ENCODE measurements at regions not wholly inside any gene's neighbourhood (a gene's known extent, or its start where the extent isn't known, plus 50 kb on each side); places are given as distances from the start of the nearest gene placed in this dataset.

DNA sequence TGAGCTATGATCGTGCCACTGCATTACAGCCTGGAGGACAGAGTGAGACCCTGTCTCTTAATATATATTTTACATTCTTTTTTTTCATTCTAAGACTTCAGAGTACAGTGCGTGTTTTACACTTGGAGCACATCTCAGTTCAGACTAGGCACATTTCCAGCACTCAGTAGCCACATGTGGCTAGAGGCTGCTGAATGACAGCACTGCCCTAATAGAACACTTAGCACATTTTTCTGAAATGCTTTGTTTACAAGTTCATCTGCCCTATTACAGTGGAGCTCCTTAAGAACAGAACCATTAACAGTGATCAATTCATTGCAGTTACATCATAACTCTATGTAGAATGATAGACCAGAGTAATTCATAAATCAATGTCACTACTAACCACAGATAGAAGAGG, 138.1 kb downstream of the SUCLG1 start:
- ChIA-PET POLR2A (no interaction called here), SMC1A (ENCODE audit: uncharacterized antibody, unreplicated experiment) (no interaction called here), RAD21 (ENCODE audit: unreplicated experiment) (no interaction called here), CTCF (no interaction called here)
- no peak overlapping the region for H3K4me3 ChIP-seq
- no peak overlapping the region for H3K9ac ChIP-seq (ENCODE audit: control insufficient read depth, insufficient read depth, low read length)
- H3K9me3 ChIP-seq (replicated peaks; ENCODE audit: control insufficient read depth, insufficient read depth, low read length), result no peaks in the 10 kb centered on the region
- H3K4me2 ChIP-seq (ENCODE audit: control insufficient read depth, insufficient read depth), result no peak overlapping the region
- no peak overlapping the region for H3K27ac ChIP-seq (ENCODE audit: control insufficient read depth, insufficient read depth)
- H3K36me3 ChIP-seq (ENCODE audit: control insufficient read depth in 2 of 2, insufficient read depth in 2 of 2, low read length in 1 of 2), result no peaks in the 10 kb centered on the region
- no peaks in the 10 kb centered on the region; a peak in 1 of 4 replicates for H3K27me3 ChIP-seq (replicated peaks in 1 of 2; ENCODE audit: control insufficient read depth in 2 of 2, insufficient read depth in 2 of 2, low read length in 1 of 2)
- intact Hi-C loops (cut with micrococcal nuclease; ENCODE audit: unreplicated experiment) (no loop called here), in situ Hi-C loops (cut with MboI) (no loop called here)
- DNase-seq (ENCODE audit: low read depth, low spot score) (no peak), FAIRE-seq (no peak), ATAC-seq (no peak)
- H3K4me1 ChIP-seq (ENCODE audit: control insufficient read depth, insufficient read depth, low read length), result no peaks in the 10 kb centered on the region
- no peaks in the 10 kb centered on the region for H4K20me1 ChIP-seq (ENCODE audit: control insufficient read depth, insufficient read depth)
- no peak overlapping the region for H2AFZ ChIP-seq (ENCODE audit: control insufficient read depth, low read depth, low read length)
- no TSS peak for BruUV-seq (replicated peaks)
- no peak for TF ChIP-seq TCF12 (IDR thresholded peaks at IDR 0.05; ENCODE audit: low read depth, low read length)
- TF ChIP-seq NFYB (IDR thresholded peaks at IDR 0.05; ENCODE audit: insufficient read depth, low read depth, low read length), result no peak
- no peak for TF ChIP-seq FOXM1 (IDR thresholded peaks at IDR 0.05; ENCODE audit: low read depth, low read length)
- TF ChIP-seq HDGF (IDR thresholded peaks at IDR 0.05), result no peak
- 0% methylated on average over 2 of the region's 2 CpGs for WGBS (ENCODE audit: insufficient coverage, insufficient replicate concordance, low lambda C conversion rate, missing lambda C conversion rate)
- no peaks in the 10 kb centered on the region for H3K79me2 ChIP-seq (ENCODE audit: control insufficient read depth, insufficient read depth, low read length)

DNA sequence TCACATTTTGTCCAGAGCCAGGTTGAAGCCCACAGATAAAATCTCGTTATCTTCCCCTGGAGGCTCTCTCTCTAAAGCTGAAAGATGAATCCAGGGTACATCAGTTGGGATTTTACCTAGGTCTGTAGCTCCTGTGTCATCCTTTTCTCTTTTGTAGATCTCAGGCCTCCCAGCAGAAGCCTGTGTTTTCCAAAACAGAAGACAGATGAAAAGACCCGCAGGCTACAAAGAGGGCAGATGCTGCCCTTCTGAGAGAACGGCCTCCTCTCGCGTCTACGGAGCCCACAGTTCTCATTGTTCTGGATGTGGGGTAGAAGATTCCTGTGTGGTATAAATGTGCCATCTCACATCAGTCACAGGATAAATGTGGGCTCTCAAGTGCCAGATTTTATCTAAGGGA, 139.5 kb downstream of the SUCLG1 start:
- Histone ChIP-seq H3K36me3 (ENCODE audit: control insufficient read depth in 2 of 2, insufficient read depth in 2 of 2, low read length in 1 of 2) (no peaks in the 10 kb centered on the region), H3K27me3 (replicated peaks in 1 of 2; ENCODE audit: control insufficient read depth in 2 of 2, insufficient read depth in 2 of 2, low read length in 1 of 2) (no peaks in the 10 kb centered on the region; a peak in 1 of 4 replicates), H2AFZ (ENCODE audit: control insufficient read depth, low read depth, low read length) (no peak overlapping the region), H3K79me2 (ENCODE audit: control insufficient read depth, insufficient read depth, low read length) (no peaks in the 10 kb centered on the region), H3K4me3 (no peak overlapping the region), H3K4me1 (ENCODE audit: control insufficient read depth, insufficient read depth, low read length) (no peaks in the 10 kb centered on the region), H3K9me3 (replicated peaks; ENCODE audit: control insufficient read depth, insufficient read depth, low read length) (no peaks in the 10 kb centered on the region), H3K4me2 (ENCODE audit: control insufficient read depth, insufficient read depth) (no peak overlapping the region), H3K27ac (ENCODE audit: control insufficient read depth, insufficient read depth) (no peak overlapping the region), H4K20me1 (ENCODE audit: control insufficient read depth, insufficient read depth) (no peaks in the 10 kb centered on the region), H3K9ac (ENCODE audit: control insufficient read depth, insufficient read depth, low read length) (no peak overlapping the region)
- no peak for ATAC-seq
- WGBS (ENCODE audit: insufficient coverage, insufficient replicate concordance, low lambda C conversion rate, missing lambda C conversion rate), result 63% methylated on average over 6 of the region's 6 CpGs
- CTCF ChIA-PET, result interaction anchor here (1.0 to 1.4 kb wide), 2 partner anchors 10 to 297 kb away, joined by 3 read pairs; no protein-coding TSS in a partner anchor
- FAIRE-seq, result no peak
- in situ Hi-C loops (cut with MboI) (no loop called here), intact Hi-C loops (cut with micrococcal nuclease; ENCODE audit: unreplicated experiment) (loop anchor here (10.0 kb wide), 1 partner anchor 495 kb away; no protein-coding TSS in a partner anchor)
- RAD21 ChIA-PET (ENCODE audit: unreplicated experiment), result no interaction called here
- no peak for TF ChIP-seq RAD21 (IDR thresholded peaks at IDR 0.05; ENCODE audit: insufficient read depth, low read depth, low read length)
- SMC1A ChIA-PET (ENCODE audit: uncharacterized antibody, unreplicated experiment), result no interaction called here
- BruUV-seq (replicated peaks), result no TSS peak
- POLR2A ChIA-PET, result no interaction called here
- no peak for DNase-seq (ENCODE audit: low read depth, low spot score)
